HEK293 (cell line): ENCODE measurements at regions not wholly inside any gene's neighbourhood (a gene's known extent, or its start where the extent isn't known, plus 50 kb on each side); places are given as distances from the start of the nearest gene placed in this dataset.

Experiments used
- CTCF ChIA-PET: fragments of 350-600 bp; formaldehyde crosslinking; extraction: SDS; loops from one replicate; lab custom pipeline; 2021; ENCODE audit warnings: antibody characterized with exemption; lab: Yijun Ruan, JAX
- POLR2A ChIA-PET: fragments of 300-600 bp; formaldehyde crosslinking; extraction: SDS; loops from one replicate; lab custom pipeline; 2020; ENCODE audit warnings: antibody characterized with exemption, inconsistent platforms; lab: Yijun Ruan, JAX
- H3K27ac ChIP-seq: fragments of 200-500 bp; sonication (Bioruptor generic); 2 replicates; pipeline ENCODE4 v1.5.1; 2014; ENCODE audit warnings: low read depth, low read length, control low read depth, inconsistent platforms; ENCODE audit errors: extremely low read depth
- H3K36me3 ChIP-seq, 2 experiments: fragments of 200-500 bp in 1 of 2; sonication (Bioruptor generic) in 1 of 2; 1 replicate in 1 of 2; 2 replicates in 1 of 2; pipeline ENCODE4 v1.5.1; 2014 to 2017; ENCODE audit warnings: inconsistent platforms in 2 of 2, low read length in 2 of 2; ENCODE audit not compliant: control insufficient read depth in 2 of 2, insufficient read depth in 1 of 2
- H3K4me1 ChIP-seq: fragments of 200-500 bp; sonication (Bioruptor generic); 2 replicates; pipeline ENCODE4 v1.5.1; 2014; ENCODE audit warnings: mild to moderate bottlenecking, low read length, inconsistent platforms; ENCODE audit not compliant: control insufficient read depth, insufficient read depth
- H3K4me3 ChIP-seq: 2 replicates; pipeline ENCODE4 v1.5.1; 2011; ENCODE audit warnings: low read depth, mild to moderate bottlenecking, control low read depth, low read length, moderate library complexity
- H3K9me3 ChIP-seq: fragments of 200-500 bp; sonication (Bioruptor generic); 2 replicates; pipeline ENCODE4 v1.5.1; 2014; ENCODE audit warnings: low read depth, low read length, inconsistent platforms; ENCODE audit not compliant: control insufficient read depth, insufficient read depth
- BCL11A ChIP-seq: fragments of 450-650 bp; formaldehyde crosslinking; IDR thresholded peaks from 2 replicates; pipeline ENCODE4 v1.5.1; 2016; ENCODE audit warnings: low read depth, missing biosample characterization, missing genetic modification characterization
- GLI2 ChIP-seq: fragments of 450-650 bp; formaldehyde crosslinking; IDR thresholded peaks from 2 replicates; pipeline ENCODE4; 2017; ENCODE audit warnings: missing biosample characterization, missing genetic modification characterization, low read depth, borderline replicate concordance
- GLIS1 ChIP-seq: fragments of 450-650 bp; formaldehyde crosslinking; IDR thresholded peaks from 2 replicates; pipeline ENCODE4 v1.5.1; 2016; ENCODE audit warnings: missing biosample characterization, missing genetic modification characterization
- REPIN1 ChIP-seq: fragments of 450-650 bp; formaldehyde crosslinking; IDR thresholded peaks from 2 replicates; pipeline ENCODE4 v1.5.1; 2017; ENCODE audit warnings: missing biosample characterization, missing genetic modification characterization, low read depth
- SCRT2 ChIP-seq: fragments of 450-650 bp; formaldehyde crosslinking; IDR thresholded peaks from 2 replicates; pipeline ENCODE4 v1.5.1; 2016; ENCODE audit warnings: missing biosample characterization, missing genetic modification characterization
- ZBTB48 ChIP-seq: fragments of 450-650 bp; formaldehyde crosslinking; IDR thresholded peaks from 2 replicates; pipeline ENCODE4 v1.5.1; 2016; ENCODE audit warnings: missing biosample characterization, missing genetic modification characterization
- ZEB2 ChIP-seq: fragments of 450-650 bp; formaldehyde crosslinking; IDR thresholded peaks from 2 replicates; pipeline ENCODE4 v1.5.1; 2016; ENCODE audit warnings: missing biosample characterization, missing genetic modification characterization
- ZFP41 ChIP-seq: fragments of 450-650 bp; formaldehyde crosslinking; IDR thresholded peaks from 2 replicates; pipeline ENCODE4 v1.5.1; 2016; ENCODE audit warnings: missing biosample characterization, missing genetic modification characterization, borderline replicate concordance
- ZNF221 ChIP-seq: fragments of 450-650 bp; formaldehyde crosslinking; IDR thresholded peaks from 2 replicates; pipeline ENCODE4 v1.5.1; 2017; ENCODE audit warnings: missing biosample characterization, missing genetic modification characterization, borderline replicate concordance
- ZNF350 ChIP-seq: fragments of 450-650 bp; formaldehyde crosslinking; IDR thresholded peaks from 2 replicates; pipeline ENCODE4 v1.5.0; 2017; ENCODE audit warnings: missing biosample characterization, mild to moderate bottlenecking, missing genetic modification characterization
- ZNF776 ChIP-seq: fragments of 450-650 bp; formaldehyde crosslinking; IDR thresholded peaks from 2 replicates; pipeline ENCODE4 v1.5.0; 2017; ENCODE audit warnings: missing biosample characterization, missing genetic modification characterization, borderline replicate concordance
- ZNF843 ChIP-seq: fragments of 450-650 bp; formaldehyde crosslinking; IDR thresholded peaks from 2 replicates; pipeline ENCODE4 v1.5.1; 2016; ENCODE audit warnings: missing biosample characterization, missing genetic modification characterization
- TF ChIP-seq, protein P1 (sequence below): fragments of 450-650 bp; formaldehyde crosslinking; IDR thresholded peaks from 2 replicates; pipeline ENCODE4 v1.5.1; 2016; ENCODE audit warnings: missing biosample characterization, missing genetic modification characterization
- TF ChIP-seq, protein P2 (sequence below): fragments of 450-650 bp; formaldehyde crosslinking; IDR thresholded peaks from 2 replicates; pipeline ENCODE4 v1.5.1; 2017; ENCODE audit warnings: missing biosample characterization, missing genetic modification characterization
- TF ChIP-seq, protein P3 (sequence below): fragments of 450-650 bp; formaldehyde crosslinking; IDR thresholded peaks from 2 replicates; pipeline ENCODE4 v1.5.1; 2017; ENCODE audit warnings: missing biosample characterization, missing genetic modification characterization
- TF ChIP-seq, protein P4 (sequence below): fragments of 450-650 bp; formaldehyde crosslinking; IDR thresholded peaks from 2 replicates; pipeline ENCODE4 v1.5.1; 2016; ENCODE audit warnings: missing biosample characterization, missing genetic modification characterization
- TF ChIP-seq, protein P5 (sequence below): fragments of 450-650 bp; formaldehyde crosslinking; IDR thresholded peaks from 2 replicates; pipeline ENCODE4 v1.5.1; 2017; ENCODE audit warnings: missing biosample characterization, mild to moderate bottlenecking, missing genetic modification characterization, moderate library complexity
- TF ChIP-seq, protein P6 (sequence below): fragments of 450-650 bp; formaldehyde crosslinking; IDR thresholded peaks from 2 replicates; pipeline ENCODE4 v1.5.1; 2016; ENCODE audit warnings: missing biosample characterization, missing genetic modification characterization

DNA sequence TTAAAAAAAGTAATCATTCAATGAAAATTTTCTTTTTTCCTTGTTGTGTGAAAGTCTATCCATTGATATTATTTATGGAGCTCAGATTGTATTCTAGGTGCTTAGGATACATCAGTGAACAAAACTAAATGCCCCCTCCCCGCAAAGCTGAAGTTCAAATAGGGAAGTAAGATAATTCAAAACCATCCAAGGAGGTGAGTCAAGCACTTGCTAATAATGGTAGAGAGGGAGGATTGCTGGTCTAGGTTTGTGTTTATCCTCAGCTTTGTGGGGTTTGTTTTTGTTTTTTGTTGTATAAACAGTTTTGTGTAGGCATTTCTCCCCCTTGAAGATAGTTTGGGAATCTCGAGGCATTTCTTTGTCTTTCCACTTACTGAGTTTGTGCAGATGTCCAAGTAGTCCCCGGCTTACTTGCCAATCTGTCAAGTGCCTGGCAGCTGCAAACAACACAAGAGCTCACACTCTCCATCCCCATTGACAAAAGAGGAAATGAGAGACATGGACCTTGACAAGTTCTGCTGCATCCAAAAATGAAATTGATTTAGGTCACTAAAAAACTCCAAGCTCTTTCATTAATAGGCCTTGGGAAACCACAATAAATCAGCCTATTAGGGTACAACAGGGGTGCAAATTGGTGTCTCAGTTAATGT, 575.8 kb upstream of the TBL1XR1 start:
- Histone ChIP-seq H3K36me3 (no peaks in the 10 kb centered on the region), H3K9me3 (no peaks in the 10 kb centered on the region), H3K4me1 (no peaks in the 10 kb centered on the region), H3K4me3 (no peak overlapping the region), H3K27ac (no peak overlapping the region)
- ChIA-PET POLR2A (no interaction called here), CTCF (no interaction called here)
- no peak for TF ChIP-seq ZEB2 (tag by site-specific recombination)
- TF ChIP-seq SCRT2: no peak
- TF ChIP-seq ZNF776 (tag by site-specific recombination): no peak
- TF ChIP-seq ZNF350: no peak
- TF ChIP-seq REPIN1: no peak
- TF ChIP-seq, protein P1, sequence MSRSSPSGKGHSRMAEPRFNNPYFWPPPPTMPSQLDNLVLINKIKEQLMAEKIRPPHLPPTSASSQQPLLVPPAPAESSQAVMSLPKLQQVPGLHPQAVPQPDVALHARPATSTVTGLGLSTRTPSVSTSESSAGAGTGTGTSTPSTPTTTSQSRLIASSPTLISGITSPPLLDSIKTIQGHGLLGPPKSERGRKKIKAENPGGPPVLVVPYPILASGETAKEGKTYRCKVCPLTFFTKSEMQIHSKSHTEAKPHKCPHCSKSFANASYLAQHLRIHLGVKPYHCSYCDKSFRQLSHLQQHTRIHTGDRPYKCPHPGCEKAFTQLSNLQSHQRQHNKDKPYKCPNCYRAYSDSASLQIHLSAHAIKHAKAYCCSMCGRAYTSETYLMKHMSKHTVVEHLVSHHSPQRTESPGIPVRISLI (tag by site-specific recombination): no peak
- no peak for TF ChIP-seq ZNF221 (tag by site-specific recombination)

DNA sequence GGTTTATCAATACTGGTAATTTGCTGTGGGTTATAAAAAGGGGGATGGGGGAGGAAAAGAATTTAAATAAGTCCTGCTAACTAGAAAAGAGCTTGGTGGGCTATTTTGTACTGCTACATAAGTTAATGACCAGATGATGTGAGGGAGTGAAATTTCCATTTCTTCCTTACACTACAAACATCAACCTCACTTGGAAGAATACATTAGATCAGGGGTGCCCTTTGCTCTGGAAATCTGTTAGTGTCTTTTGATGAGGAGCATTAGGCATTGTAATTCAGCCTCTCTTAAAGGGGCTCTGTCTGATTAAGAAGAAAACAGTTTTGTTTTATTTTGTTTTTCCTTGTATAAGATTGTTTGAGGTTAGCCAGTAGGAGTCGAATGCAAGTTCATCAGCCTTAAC, 576.4 kb upstream of the TBL1XR1 start:
- H3K27ac ChIP-seq: no peak overlapping the region
- no peaks in the 10 kb centered on the region for H3K9me3 ChIP-seq
- POLR2A ChIA-PET: no interaction called here
- CTCF ChIA-PET: no interaction called here
- no peak for TF ChIP-seq BCL11A (tag by site-specific recombination)
- TF ChIP-seq, protein P2, sequence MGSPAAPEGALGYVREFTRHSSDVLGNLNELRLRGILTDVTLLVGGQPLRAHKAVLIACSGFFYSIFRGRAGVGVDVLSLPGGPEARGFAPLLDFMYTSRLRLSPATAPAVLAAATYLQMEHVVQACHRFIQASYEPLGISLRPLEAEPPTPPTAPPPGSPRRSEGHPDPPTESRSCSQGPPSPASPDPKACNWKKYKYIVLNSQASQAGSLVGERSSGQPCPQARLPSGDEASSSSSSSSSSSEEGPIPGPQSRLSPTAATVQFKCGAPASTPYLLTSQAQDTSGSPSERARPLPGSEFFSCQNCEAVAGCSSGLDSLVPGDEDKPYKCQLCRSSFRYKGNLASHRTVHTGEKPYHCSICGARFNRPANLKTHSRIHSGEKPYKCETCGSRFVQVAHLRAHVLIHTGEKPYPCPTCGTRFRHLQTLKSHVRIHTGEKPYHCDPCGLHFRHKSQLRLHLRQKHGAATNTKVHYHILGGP (tag by site-specific recombination): no peak
- H3K36me3 ChIP-seq: no peaks in the 10 kb centered on the region
- H3K4me1 ChIP-seq: no peaks in the 10 kb centered on the region
- H3K4me3 ChIP-seq: no peak overlapping the region

DNA sequence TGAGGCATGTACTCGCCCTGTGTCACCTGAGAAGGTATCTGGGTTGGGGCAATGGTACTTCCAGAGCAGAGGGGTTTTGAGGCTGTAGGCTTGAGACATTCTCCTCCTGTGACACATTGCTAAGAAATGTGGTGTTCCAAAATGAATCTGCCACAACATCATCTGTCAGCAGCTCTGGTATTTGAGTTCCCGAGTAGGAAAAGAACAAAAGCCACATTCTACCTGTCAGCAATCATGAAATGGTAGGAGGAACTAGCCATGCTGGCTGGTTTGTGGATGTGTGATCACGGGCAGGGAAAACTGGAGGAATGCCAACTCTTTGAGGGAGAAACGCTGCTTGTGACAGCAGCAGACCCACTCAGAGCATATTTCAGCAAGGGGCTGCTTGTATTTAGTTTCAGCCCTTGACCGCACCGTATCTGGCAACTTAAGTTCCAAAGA, 579.4 kb upstream of the TBL1XR1 start:
- no peak overlapping the region for H3K27ac ChIP-seq
- H3K4me3 ChIP-seq: no peak overlapping the region
- TF ChIP-seq ZNF843 (tag by site-specific recombination): no peak
- TF ChIP-seq, protein P3, sequence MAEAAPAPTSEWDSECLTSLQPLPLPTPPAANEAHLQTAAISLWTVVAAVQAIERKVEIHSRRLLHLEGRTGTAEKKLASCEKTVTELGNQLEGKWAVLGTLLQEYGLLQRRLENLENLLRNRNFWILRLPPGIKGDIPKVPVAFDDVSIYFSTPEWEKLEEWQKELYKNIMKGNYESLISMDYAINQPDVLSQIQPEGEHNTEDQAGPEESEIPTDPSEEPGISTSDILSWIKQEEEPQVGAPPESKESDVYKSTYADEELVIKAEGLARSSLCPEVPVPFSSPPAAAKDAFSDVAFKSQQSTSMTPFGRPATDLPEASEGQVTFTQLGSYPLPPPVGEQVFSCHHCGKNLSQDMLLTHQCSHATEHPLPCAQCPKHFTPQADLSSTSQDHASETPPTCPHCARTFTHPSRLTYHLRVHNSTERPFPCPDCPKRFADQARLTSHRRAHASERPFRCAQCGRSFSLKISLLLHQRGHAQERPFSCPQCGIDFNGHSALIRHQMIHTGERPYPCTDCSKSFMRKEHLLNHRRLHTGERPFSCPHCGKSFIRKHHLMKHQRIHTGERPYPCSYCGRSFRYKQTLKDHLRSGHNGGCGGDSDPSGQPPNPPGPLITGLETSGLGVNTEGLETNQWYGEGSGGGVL: no peak
- TF ChIP-seq, protein P4, sequence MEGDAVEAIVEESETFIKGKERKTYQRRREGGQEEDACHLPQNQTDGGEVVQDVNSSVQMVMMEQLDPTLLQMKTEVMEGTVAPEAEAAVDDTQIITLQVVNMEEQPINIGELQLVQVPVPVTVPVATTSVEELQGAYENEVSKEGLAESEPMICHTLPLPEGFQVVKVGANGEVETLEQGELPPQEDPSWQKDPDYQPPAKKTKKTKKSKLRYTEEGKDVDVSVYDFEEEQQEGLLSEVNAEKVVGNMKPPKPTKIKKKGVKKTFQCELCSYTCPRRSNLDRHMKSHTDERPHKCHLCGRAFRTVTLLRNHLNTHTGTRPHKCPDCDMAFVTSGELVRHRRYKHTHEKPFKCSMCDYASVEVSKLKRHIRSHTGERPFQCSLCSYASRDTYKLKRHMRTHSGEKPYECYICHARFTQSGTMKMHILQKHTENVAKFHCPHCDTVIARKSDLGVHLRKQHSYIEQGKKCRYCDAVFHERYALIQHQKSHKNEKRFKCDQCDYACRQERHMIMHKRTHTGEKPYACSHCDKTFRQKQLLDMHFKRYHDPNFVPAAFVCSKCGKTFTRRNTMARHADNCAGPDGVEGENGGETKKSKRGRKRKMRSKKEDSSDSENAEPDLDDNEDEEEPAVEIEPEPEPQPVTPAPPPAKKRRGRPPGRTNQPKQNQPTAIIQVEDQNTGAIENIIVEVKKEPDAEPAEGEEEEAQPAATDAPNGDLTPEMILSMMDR (tag by site-specific recombination): no peak
- no peak for TF ChIP-seq ZBTB48 (tag by site-specific recombination)
- TF ChIP-seq, protein P5, sequence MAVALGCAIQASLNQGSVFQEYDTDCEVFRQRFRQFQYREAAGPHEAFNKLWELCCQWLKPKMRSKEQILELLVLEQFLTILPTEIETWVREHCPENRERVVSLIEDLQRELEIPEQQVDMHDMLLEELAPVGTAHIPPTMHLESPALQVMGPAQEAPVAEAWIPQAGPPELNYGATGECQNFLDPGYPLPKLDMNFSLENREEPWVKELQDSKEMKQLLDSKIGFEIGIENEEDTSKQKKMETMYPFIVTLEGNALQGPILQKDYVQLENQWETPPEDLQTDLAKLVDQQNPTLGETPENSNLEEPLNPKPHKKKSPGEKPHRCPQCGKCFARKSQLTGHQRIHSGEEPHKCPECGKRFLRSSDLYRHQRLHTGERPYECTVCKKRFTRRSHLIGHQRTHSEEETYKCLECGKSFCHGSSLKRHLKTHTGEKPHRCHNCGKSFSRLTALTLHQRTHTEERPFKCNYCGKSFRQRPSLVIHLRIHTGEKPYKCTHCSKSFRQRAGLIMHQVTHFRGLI (tag by site-specific recombination): no peak
- TF ChIP-seq GLI2 (tag by site-specific recombination): no peak
- TF ChIP-seq, protein P6, sequence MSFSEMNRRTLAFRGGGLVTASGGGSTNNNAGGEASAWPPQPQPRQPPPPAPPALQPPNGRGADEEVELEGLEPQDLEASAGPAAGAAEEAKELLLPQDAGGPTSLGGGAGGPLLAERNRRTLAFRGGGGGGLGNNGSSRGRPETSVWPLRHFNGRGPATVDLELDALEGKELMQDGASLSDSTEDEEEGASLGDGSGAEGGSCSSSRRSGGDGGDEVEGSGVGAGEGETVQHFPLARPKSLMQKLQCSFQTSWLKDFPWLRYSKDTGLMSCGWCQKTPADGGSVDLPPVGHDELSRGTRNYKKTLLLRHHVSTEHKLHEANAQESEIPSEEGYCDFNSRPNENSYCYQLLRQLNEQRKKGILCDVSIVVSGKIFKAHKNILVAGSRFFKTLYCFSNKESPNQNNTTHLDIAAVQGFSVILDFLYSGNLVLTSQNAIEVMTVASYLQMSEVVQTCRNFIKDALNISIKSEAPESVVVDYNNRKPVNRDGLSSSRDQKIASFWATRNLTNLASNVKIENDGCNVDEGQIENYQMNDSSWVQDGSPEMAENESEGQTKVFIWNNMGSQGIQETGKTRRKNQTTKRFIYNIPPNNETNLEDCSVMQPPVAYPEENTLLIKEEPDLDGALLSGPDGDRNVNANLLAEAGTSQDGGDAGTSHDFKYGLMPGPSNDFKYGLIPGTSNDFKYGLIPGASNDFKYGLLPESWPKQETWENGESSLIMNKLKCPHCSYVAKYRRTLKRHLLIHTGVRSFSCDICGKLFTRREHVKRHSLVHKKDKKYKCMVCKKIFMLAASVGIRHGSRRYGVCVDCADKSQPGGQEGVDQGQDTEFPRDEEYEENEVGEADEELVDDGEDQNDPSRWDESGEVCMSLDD (tag by site-specific recombination): no peak
- no peak for TF ChIP-seq ZFP41
- TF ChIP-seq GLIS1 (tag by site-specific recombination): 0 out of 2 replicates have a peak, but pooled peaks have one; percentile 13
- POLR2A ChIA-PET: no interaction called here
- H3K36me3 ChIP-seq: no peaks in the 10 kb centered on the region
- no peaks in the 10 kb centered on the region for H3K9me3 ChIP-seq
- CTCF ChIA-PET: no interaction called here
- no peaks in the 10 kb centered on the region; the same call in 1 of the 2 replicates for H3K4me1 ChIP-seq
